ENCODE measurements at regions not wholly inside any gene's neighbourhood (a gene's known extent, or its start where the extent isn't known, plus 50 kb on each side); places are given as distances from the start of the nearest gene placed in this dataset.

GRCh38 chr7:65265933-65266519 is 107.6 kb upstream of the ZNF92 start:
- H4K20me1 ChIP-seq (ENCODE audit: insufficient read depth) = no peaks in the 10 kb centered on the region
- H3K9me3 ChIP-seq (ENCODE audit: low read length) = no peaks in the 10 kb centered on the region
- no peaks in the 10 kb centered on the region for H3K79me2 ChIP-seq (replicated peaks; ENCODE audit: insufficient read depth, low read length)
- H3F3A ChIP-seq (ENCODE audit: insufficient read depth, low read length, poor library complexity, severe bottlenecking) = no peaks in the 10 kb centered on the region
- TF ChIP-seq EZH2 (IDR thresholded peaks at IDR 0.05; ENCODE audit: borderline replicate concordance, insufficient read depth, low read length, poor library complexity, severe bottlenecking) (no peak), POLR2AphosphoS5 (IDR thresholded peaks at IDR 0.05) (no peak), SMC3 (conservative IDR thresholded peaks at IDR 0.05; ENCODE audit: poor library complexity) (no peak), RAD21 (conservative IDR thresholded peaks at IDR 0.05) (no peak), REST (IDR thresholded peaks at IDR 0.05; ENCODE audit: borderline replicate concordance) (no peak), EP300 (conservative IDR thresholded peaks at IDR 0.05; ENCODE audit: poor library complexity, severe bottlenecking) (no peak), CTCF (IDR thresholded peaks at IDR 0.05; ENCODE audit: poor library complexity, severe bottlenecking) (no peak), TAF1 (IDR thresholded peaks at IDR 0.05; ENCODE audit: low read depth) (no peak), MXI1 (conservative IDR thresholded peaks at IDR 0.05; ENCODE audit: poor library complexity, severe bottlenecking) (no peak)
- no peaks in the 10 kb centered on the region for H3K9me2 ChIP-seq (ENCODE audit: insufficient read depth, low read length)
- H3K36me3 ChIP-seq (ENCODE audit: insufficient read depth, low read length) = no peaks in the 10 kb centered on the region
- H2AFZ ChIP-seq (ENCODE audit: low read depth, low read length) = no peak overlapping the region
- H3K9ac ChIP-seq (ENCODE audit: low read length) = no peak overlapping the region
- no peak overlapping the region for H3K4me2 ChIP-seq (ENCODE audit: low read length)
- H3K4me3 ChIP-seq (ENCODE audit: low read length) = no peak overlapping the region
- peaks cover 9% of the 10 kb centered on the region for H3K27me3 ChIP-seq (ENCODE audit: insufficient read depth, low read depth, low read length)
- no peak overlapping the region for H3K27ac ChIP-seq (ENCODE audit: low read length)

GRCh38 chr7:65264258-65264657 is 109.4 kb upstream of the ZNF92 start:
- no peaks in the 10 kb centered on the region for H3K27me3 ChIP-seq (ENCODE audit: insufficient read depth, low read depth, low read length)

More at GRCh38 chr7:65264258-65264657, 109.4 kb upstream of the ZNF92 start:
- Histone ChIP-seq H2AFZ (ENCODE audit: low read depth, low read length) (no peak overlapping the region), H3K36me3 (ENCODE audit: insufficient read depth, low read length) (no peaks in the 10 kb centered on the region), H3K4me2 (ENCODE audit: low read length) (no peak overlapping the region), H3K9me3 (ENCODE audit: low read length) (no peaks in the 10 kb centered on the region), H3K27ac (ENCODE audit: low read length) (no peak overlapping the region), H3K9me2 (ENCODE audit: insufficient read depth, low read length) (no peaks in the 10 kb centered on the region), H4K20me1 (ENCODE audit: insufficient read depth) (no peaks in the 10 kb centered on the region), H3K9ac (ENCODE audit: low read length) (no peak overlapping the region), H3K4me3 (ENCODE audit: low read length) (no peak overlapping the region), H3K79me2 (replicated peaks; ENCODE audit: insufficient read depth, low read length) (no peaks in the 10 kb centered on the region), H3F3A (ENCODE audit: insufficient read depth, low read length, poor library complexity, severe bottlenecking) (no peaks in the 10 kb centered on the region)
- TF ChIP-seq REST (IDR thresholded peaks at IDR 0.05; ENCODE audit: borderline replicate concordance) (no peak), MXI1 (conservative IDR thresholded peaks at IDR 0.05; ENCODE audit: poor library complexity, severe bottlenecking) (no peak), SMC3 (conservative IDR thresholded peaks at IDR 0.05; ENCODE audit: poor library complexity) (no peak), POLR2AphosphoS5 (IDR thresholded peaks at IDR 0.05) (no peak), RAD21 (conservative IDR thresholded peaks at IDR 0.05) (no peak), EP300 (conservative IDR thresholded peaks at IDR 0.05; ENCODE audit: poor library complexity, severe bottlenecking) (no peak), TAF1 (IDR thresholded peaks at IDR 0.05; ENCODE audit: low read depth) (no peak), CTCF (IDR thresholded peaks at IDR 0.05; ENCODE audit: poor library complexity, severe bottlenecking) (no peak)
